ENCODE measurements at regions not wholly inside any gene's neighbourhood (a gene's known extent, or its start where the extent isn't known, plus 50 kb on each side); places are given as distances from the start of the nearest gene placed in this dataset.

DNA sequence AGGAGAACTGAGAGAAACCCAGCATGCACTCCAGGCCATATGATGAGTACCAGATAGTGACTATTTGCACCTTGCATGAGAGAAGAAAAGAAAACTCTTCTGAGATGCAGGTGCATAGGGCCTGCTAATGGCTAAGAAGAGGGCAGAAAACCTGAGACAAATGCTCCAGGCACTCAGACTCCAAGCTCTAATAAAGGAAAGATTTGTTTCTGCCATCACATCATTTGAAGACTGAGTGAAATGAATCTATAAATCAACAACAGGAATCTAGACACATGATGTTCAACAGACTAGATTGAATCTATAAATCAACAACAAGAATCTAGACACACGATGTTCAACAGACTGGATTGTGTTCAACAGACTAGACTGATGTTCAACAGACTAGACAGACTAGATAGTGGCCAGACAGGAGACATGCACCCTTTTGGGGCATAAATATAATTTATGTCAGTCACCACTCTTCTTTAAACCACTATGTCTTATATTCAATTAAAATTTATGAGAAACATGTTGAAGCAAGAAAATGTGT lies 482.7 kb upstream of the UBE2E3 start:
- TF ChIP-seq, protein P1, sequence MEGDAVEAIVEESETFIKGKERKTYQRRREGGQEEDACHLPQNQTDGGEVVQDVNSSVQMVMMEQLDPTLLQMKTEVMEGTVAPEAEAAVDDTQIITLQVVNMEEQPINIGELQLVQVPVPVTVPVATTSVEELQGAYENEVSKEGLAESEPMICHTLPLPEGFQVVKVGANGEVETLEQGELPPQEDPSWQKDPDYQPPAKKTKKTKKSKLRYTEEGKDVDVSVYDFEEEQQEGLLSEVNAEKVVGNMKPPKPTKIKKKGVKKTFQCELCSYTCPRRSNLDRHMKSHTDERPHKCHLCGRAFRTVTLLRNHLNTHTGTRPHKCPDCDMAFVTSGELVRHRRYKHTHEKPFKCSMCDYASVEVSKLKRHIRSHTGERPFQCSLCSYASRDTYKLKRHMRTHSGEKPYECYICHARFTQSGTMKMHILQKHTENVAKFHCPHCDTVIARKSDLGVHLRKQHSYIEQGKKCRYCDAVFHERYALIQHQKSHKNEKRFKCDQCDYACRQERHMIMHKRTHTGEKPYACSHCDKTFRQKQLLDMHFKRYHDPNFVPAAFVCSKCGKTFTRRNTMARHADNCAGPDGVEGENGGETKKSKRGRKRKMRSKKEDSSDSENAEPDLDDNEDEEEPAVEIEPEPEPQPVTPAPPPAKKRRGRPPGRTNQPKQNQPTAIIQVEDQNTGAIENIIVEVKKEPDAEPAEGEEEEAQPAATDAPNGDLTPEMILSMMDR (conservative IDR thresholded peaks at IDR 0.05), result no peak
- TF ChIP-seq EZH2 (IDR thresholded peaks at IDR 0.05; ENCODE audit: low read depth), result no peak
